Gastroesophageal sphincter (tissue), 4 donors: ENCODE measurements at regions not wholly inside any gene's neighbourhood (a gene's known extent, or its start where the extent isn't known, plus 50 kb on each side); places are given as distances from the start of the nearest gene placed in this dataset.

Source experiments
- ATAC-seq: fragments of 150-250 bp; one replicate; pipeline ENCODE4 v1.9.1; 2016; ENCODE audit warnings: mild to moderate bottlenecking, moderate library complexity
- H3K27ac ChIP-seq, 4 donors: fragments of 200-600 bp; sonication (generic) in 3 of 4; 1 replicate in 3 of 4; 2 replicates in 1 of 4; pipeline ENCODE4 v1.5.1; 2016 to 2019
- H3K27me3 ChIP-seq: fragments of 200-600 bp; sonication (generic); one replicate; pipeline ENCODE4 v1.5.1; 2019
- H3K36me3 ChIP-seq, 2 donors: fragments of 200-600 bp; sonication (generic); one replicate each; pipeline ENCODE4 v1.5.1; 2019; ENCODE audit warnings: control low read depth in 1 of 2
- H3K4me1 ChIP-seq, 3 donors: fragments of 200-600 bp; sonication (generic); 1 replicate in 2 of 3; 2 replicates in 1 of 3; pipeline ENCODE4 v1.5.1; 2016 to 2019; ENCODE audit warnings: control low read depth in 2 of 3
- H3K4me3 ChIP-seq, 2 donors: fragments of 200-600 bp; sonication (generic); one replicate each; pipeline ENCODE4 v1.5.1; 2019; ENCODE audit warnings: mild to moderate bottlenecking in 1 of 2, moderate library complexity in 1 of 2
- H3K9me3 ChIP-seq, 3 donors: fragments of 200-600 bp; sonication (generic); one replicate each; pipeline ENCODE4 v1.5.1; 2017 to 2019; ENCODE audit warnings: control low read depth in 2 of 3
- CTCF ChIP-seq, 4 experiments: fragments of 200-600 bp in 2 of 4; fragments of 450-650 bp in 2 of 4; sonication (generic) in 1 of 4; IDR thresholded peaks; one replicate each; pipeline ENCODE4 v1.5.1; 2017 to 2019; ENCODE audit warnings: antibody characterized with exemption in 4 of 4, mild to moderate bottlenecking in 2 of 4, moderate library complexity in 2 of 4
- EP300 ChIP-seq: sonication (generic); formaldehyde crosslinking; IDR thresholded peaks from one replicate; pipeline ENCODE4 v1.6.1; 2017; ENCODE audit warnings: antibody characterized with exemption, mild to moderate bottlenecking
- POLR2A ChIP-seq, 2 donors: fragments of 450-650 bp; IDR thresholded peaks; one replicate each; pipeline ENCODE4 v1.6.1; 2017; ENCODE audit warnings: antibody characterized with exemption in 2 of 2, mild to moderate bottlenecking in 2 of 2, moderate library complexity in 1 of 2
- POLR2AphosphoS5 ChIP-seq: sonication (generic); formaldehyde crosslinking; IDR thresholded peaks from one replicate; pipeline ENCODE4 v1.6.1; 2017; ENCODE audit warnings: antibody characterized with exemption
- WGBS, 2 donors: methylation state at CpG; one replicate each; pipeline ENCODE4 v1.1.5; 2018; ENCODE audit warnings: low coverage in 1 of 2; 5-methylcytosine and 5-hydroxymethylcytosine counted together

GRCh38 chr3:29195056-29195455 is 85.8 kb upstream of the RBMS3 start:
- peaks cover 0 to 11% (median 0%) of the 10 kb centered on the region in 3 donors for H3K9me3 ChIP-seq
- no peak overlapping the region for H3K4me3 ChIP-seq
- WGBS, 2 donors: 50 to 57% methylated on average over 2 to 3 of the region's 3 CpGs
- H3K27ac ChIP-seq: no peak overlapping the region
- TF ChIP-seq CTCF (IDR thresholded peaks at IDR 0.05) (no peak), POLR2AphosphoS5 (no peak), EP300 (no peak), POLR2A (IDR thresholded peaks at IDR 0.05) (no peak)
- H3K27me3 ChIP-seq: no peaks in the 10 kb centered on the region
- no peaks in the 10 kb centered on the region for H3K4me1 ChIP-seq
- no peak for ATAC-seq
- no peaks in the 10 kb centered on the region for H3K36me3 ChIP-seq

GRCh38 chr3:29201604-29202003 is 79.3 kb upstream of the RBMS3 start:
- 70 to 83% methylated on average over 1 of the region's 1 CpG for WGBS, 2 donors
- H3K4me3 ChIP-seq: no peak overlapping the region
- H3K36me3 ChIP-seq: no peaks in the 10 kb centered on the region

GRCh38 chr3:29202378-29202777 is 78.5 kb upstream of the RBMS3 start:
- Histone ChIP-seq H3K4me1 (no peaks in the 10 kb centered on the region), H3K27ac (no peak overlapping the region), H3K36me3 (no peaks in the 10 kb centered on the region), H3K27me3 (no peaks in the 10 kb centered on the region), H3K4me3 (no peak overlapping the region), H3K9me3 (no peaks in the 10 kb centered on the region)
- TF ChIP-seq POLR2A (IDR thresholded peaks at IDR 0.05) (no peak), POLR2AphosphoS5 (no peak), EP300 (no peak), CTCF (IDR thresholded peaks at IDR 0.05) (no peak)
- 94 to 96% methylated on average over 3 to 4 of the region's 4 CpGs for WGBS, 2 donors
- no peak for ATAC-seq

More at GRCh38 chr3:29201604-29202003, 79.3 kb upstream of the RBMS3 start:
- Histone ChIP-seq H3K4me1 (no peaks in the 10 kb centered on the region), H3K27me3 (no peaks in the 10 kb centered on the region), H3K9me3 (no peaks in the 10 kb centered on the region), H3K27ac (no peak overlapping the region)
- TF ChIP-seq POLR2A (IDR thresholded peaks at IDR 0.05) (no peak), CTCF (IDR thresholded peaks at IDR 0.05) (no peak), POLR2AphosphoS5 (no peak), EP300 (no peak)
- no peak for ATAC-seq

GRCh38 chr3:29203851-29204250 is 77.0 kb upstream of the RBMS3 start:
- Histone ChIP-seq H3K4me3 (no peak overlapping the region), H3K27ac (no peak overlapping the region), H3K27me3 (no peaks in the 10 kb centered on the region), H3K4me1 (no peaks in the 10 kb centered on the region), H3K36me3 (no peaks in the 10 kb centered on the region), H3K9me3 (no peaks in the 10 kb centered on the region)
- ATAC-seq: no peak
- TF ChIP-seq POLR2A (IDR thresholded peaks at IDR 0.05) (no peak), EP300 (no peak), CTCF (IDR thresholded peaks at IDR 0.05) (no peak), POLR2AphosphoS5 (no peak)
- WGBS, 2 donors: 85 to 90% methylated on average over 1 of the region's 1 CpG

GRCh38 chr3:29207427-29207826 is 73.4 kb upstream of the RBMS3 start:
- H3K27me3 ChIP-seq: no peaks in the 10 kb centered on the region
- no peak overlapping the region for H3K4me3 ChIP-seq
- H3K27ac ChIP-seq: no peak overlapping the region
- ATAC-seq: no peak
- no peak for TF ChIP-seq CTCF (IDR thresholded peaks at IDR 0.05)
- TF ChIP-seq POLR2A (IDR thresholded peaks at IDR 0.05): no peak
- TF ChIP-seq POLR2AphosphoS5: no peak
- no peak for TF ChIP-seq EP300
- WGBS, 2 donors: 33 to 90% methylated on average over 1 of the region's 1 CpG
- no peaks in the 10 kb centered on the region for H3K36me3 ChIP-seq
- H3K9me3 ChIP-seq: no peaks in the 10 kb centered on the region
- no peaks in the 10 kb centered on the region for H3K4me1 ChIP-seq
